Lung (tissue), 11 donors: ENCODE measurements at regions not wholly inside any gene's neighbourhood (a gene's known extent, or its start where the extent isn't known, plus 50 kb on each side); places are given as distances from the start of the nearest gene placed in this dataset.
A peak's percentile ranks its signal among the peaks of the same experiment; 100 is the strongest.

Source experiments
- ATAC-seq: fragments of 200-7000 bp; cut with Tn5 transposase; one replicate; pipeline ENCODE4 v1.9.1; 2020; ENCODE audit warnings: moderate number of reproducible peaks; ENCODE audit not compliant: insufficient read depth, low FRiP score
- DNase-seq, 3 donors: peaks; one replicate each; pipeline ENCODE4 v3.0.0-alpha.2; 2013 to 2017
- H3K27ac ChIP-seq, 2 donors: one replicate each; pipeline ENCODE4 v1.5.1; 2013; ENCODE audit warnings: mild to moderate bottlenecking in 2 of 2, moderate library complexity in 2 of 2, control low read depth in 1 of 2, inconsistent platforms in 1 of 2, low read depth in 1 of 2, low read length in 1 of 2
- H3K27me3 ChIP-seq, 3 donors: one replicate each; pipeline ENCODE4 v1.5.1; 2013; ENCODE audit warnings: low read length in 2 of 3; ENCODE audit not compliant: control insufficient read depth in 3 of 3, insufficient read depth in 3 of 3
- H3K36me3 ChIP-seq, 4 donors: one replicate each; pipeline ENCODE4 v1.5.1; 2013; ENCODE audit warnings: low read length in 4 of 4, mild to moderate bottlenecking in 1 of 4, moderate library complexity in 1 of 4; ENCODE audit not compliant: control insufficient read depth in 4 of 4, insufficient read depth in 4 of 4
- H3K4me1 ChIP-seq, 5 donors: one replicate each; pipeline ENCODE4 v1.5.1; 2013; ENCODE audit warnings: low read length in 5 of 5, mild to moderate bottlenecking in 2 of 5, moderate library complexity in 1 of 5; ENCODE audit not compliant: control insufficient read depth in 5 of 5, insufficient read depth in 5 of 5
- H3K4me3 ChIP-seq: one replicate; pipeline ENCODE4 v1.5.1; 2013; ENCODE audit warnings: mild to moderate bottlenecking, control low read depth, moderate library complexity
- H3K9ac ChIP-seq, 2 donors: one replicate each; pipeline ENCODE4 v1.5.1; 2013; ENCODE audit warnings: low read length in 2 of 2, control low read depth in 1 of 2; ENCODE audit not compliant: insufficient read depth in 1 of 2
- H3K9me3 ChIP-seq, 4 donors: one replicate each; pipeline ENCODE4 v1.5.1; 2013; ENCODE audit warnings: low read length in 3 of 4, mild to moderate bottlenecking in 1 of 4, moderate library complexity in 1 of 4; ENCODE audit not compliant: control insufficient read depth in 4 of 4, insufficient read depth in 3 of 4
- WGBS, 2 donors: extraction: QIAGEN DNeasy Blood & Tissue Kit; methylation state at CpG; one replicate each; pipeline ENCODE4 v1.1.7; 2013; 5-methylcytosine and 5-hydroxymethylcytosine counted together
- TF ChIP-seq, protein P1 (sequence below): IDR thresholded peaks from 2 replicates; pipeline ENCODE4 v1.5.1; 2012; ENCODE audit warnings: mild to moderate bottlenecking; ENCODE audit errors: control extremely low read depth, extremely low read depth
- donor health status: control.
- donor health status: control.
- donor health status: Bipolar disorder and iron deficiency.
- donor health status: healthy.
- donor health status: DM: yes; HTN: yes; CAD: no.

DNA sequence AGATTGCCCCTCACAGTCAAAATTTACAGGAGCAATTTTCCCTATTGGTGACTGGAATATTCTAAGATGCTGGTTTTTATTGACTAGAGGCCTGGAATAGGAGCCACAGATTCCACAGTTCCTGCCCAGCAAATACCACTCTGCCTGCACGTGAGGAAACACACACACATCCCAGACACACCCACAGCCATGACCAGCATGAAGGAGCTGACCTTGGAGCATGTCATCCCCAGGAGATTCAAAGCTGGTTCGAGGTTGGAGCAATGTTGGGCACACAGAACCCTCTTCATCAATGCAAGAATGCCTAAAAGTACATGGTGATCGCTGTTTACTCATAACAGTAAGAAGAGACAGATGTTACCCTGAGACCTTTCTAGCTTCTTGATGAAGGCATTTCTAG, 244.6 kb upstream of the FOXQ1 start:
- WGBS, 2 donors, result 76 to 78% methylated on average over 3 of the region's 3 CpGs

DNA sequence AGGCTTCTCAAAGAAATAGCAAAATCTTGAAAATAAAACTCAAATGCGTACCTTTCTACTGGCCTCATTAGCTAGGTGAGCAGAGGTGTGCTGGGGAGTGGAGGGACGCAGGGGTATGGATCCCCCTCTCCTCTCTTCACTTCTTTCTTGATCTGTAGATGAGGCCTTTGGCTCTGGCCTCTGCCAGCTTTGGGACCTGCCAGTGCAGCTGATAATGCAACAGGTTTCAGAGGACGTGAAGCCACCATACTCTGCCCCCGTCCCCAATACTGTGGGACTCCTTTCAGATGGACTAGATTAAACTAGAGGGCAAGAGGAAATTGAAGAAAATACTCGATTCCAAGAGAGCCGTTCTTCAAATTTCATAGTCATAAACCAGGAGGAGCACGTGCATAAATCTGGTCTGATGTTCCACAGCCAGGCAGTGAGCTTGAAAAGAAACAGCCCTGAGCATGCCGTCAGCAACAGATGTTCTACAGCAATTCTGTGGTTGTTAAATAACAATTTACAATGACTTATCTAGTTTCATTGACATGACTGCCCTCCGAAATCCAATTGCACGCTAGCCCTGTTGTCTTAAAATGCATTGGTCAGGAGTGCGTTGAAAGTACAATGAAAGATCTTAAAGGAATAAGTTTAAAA, 245.3 kb upstream of the FOXQ1 start:
- no peak for ATAC-seq
- H3K4me1 ChIP-seq, result peaks cover 0 to 7% (median 0%) of the 10 kb centered on the region in 5 donors
- H3K36me3 ChIP-seq, result no peaks in the 10 kb centered on the region
- no peak overlapping the region for H3K27ac ChIP-seq
- no peak overlapping the region for H3K4me3 ChIP-seq
- TF ChIP-seq, protein P1, sequence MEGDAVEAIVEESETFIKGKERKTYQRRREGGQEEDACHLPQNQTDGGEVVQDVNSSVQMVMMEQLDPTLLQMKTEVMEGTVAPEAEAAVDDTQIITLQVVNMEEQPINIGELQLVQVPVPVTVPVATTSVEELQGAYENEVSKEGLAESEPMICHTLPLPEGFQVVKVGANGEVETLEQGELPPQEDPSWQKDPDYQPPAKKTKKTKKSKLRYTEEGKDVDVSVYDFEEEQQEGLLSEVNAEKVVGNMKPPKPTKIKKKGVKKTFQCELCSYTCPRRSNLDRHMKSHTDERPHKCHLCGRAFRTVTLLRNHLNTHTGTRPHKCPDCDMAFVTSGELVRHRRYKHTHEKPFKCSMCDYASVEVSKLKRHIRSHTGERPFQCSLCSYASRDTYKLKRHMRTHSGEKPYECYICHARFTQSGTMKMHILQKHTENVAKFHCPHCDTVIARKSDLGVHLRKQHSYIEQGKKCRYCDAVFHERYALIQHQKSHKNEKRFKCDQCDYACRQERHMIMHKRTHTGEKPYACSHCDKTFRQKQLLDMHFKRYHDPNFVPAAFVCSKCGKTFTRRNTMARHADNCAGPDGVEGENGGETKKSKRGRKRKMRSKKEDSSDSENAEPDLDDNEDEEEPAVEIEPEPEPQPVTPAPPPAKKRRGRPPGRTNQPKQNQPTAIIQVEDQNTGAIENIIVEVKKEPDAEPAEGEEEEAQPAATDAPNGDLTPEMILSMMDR, result no peak
- peak in 2 of 3 donors; percentile 42 to 64 for DNase-seq
- no peaks in the 10 kb centered on the region for H3K27me3 ChIP-seq
- WGBS, 2 donors, result 79 to 89% methylated on average over 11 of the region's 11 CpGs
- no peak overlapping the region for H3K9ac ChIP-seq
- peaks cover 0 to 2% (median 0%) of the 10 kb centered on the region in 4 donors for H3K9me3 ChIP-seq

More for the DNA sequence above, 244.6 kb upstream of the FOXQ1 start:
- DNase-seq (no peak), ATAC-seq (no peak)
- H3K27me3 ChIP-seq, result no peaks in the 10 kb centered on the region
- H3K4me1 ChIP-seq, result peaks cover 0 to 7% (median 0%) of the 10 kb centered on the region in 5 donors
- H3K4me3 ChIP-seq, result no peak overlapping the region
- H3K9ac ChIP-seq, result no peak overlapping the region
- TF ChIP-seq, protein P1, result no peak
- no peak overlapping the region for H3K27ac ChIP-seq
- peaks cover 0 to 2% (median 0%) of the 10 kb centered on the region in 4 donors for H3K9me3 ChIP-seq
- no peaks in the 10 kb centered on the region for H3K36me3 ChIP-seq

DNA sequence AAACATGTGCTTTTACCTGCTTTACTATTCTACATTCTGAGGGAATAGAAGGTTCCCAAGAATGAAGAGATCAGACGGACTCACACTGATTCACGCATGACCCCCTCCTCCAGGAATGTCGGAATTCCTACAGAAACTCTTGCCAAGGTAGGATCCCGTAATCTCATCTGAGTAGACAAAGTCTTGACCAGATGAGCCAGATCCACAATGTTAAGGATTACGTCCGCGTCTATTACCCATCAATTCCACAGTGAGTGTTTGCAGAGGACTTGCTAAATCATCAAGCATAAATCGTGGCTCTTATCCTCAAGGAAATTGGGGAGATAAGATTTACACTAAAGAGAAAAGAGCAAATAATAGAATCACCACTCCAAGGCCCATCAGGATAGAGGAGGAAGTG, 245.9 kb upstream of the FOXQ1 start:
- Histone ChIP-seq H3K4me1 (peaks cover 0 to 7% (median 0%) of the 10 kb centered on the region in 5 donors), H3K4me3 (no peak overlapping the region), H3K36me3 (no peaks in the 10 kb centered on the region), H3K27ac (no peak overlapping the region), H3K9me3 (peaks cover 0 to 2% (median 0%) of the 10 kb centered on the region in 4 donors), H3K9ac (no peak overlapping the region), H3K27me3 (no peaks in the 10 kb centered on the region)
- WGBS, 2 donors, result 85 to 91% methylated on average over 8 of the region's 8 CpGs
- no peak for ATAC-seq
- no peak for DNase-seq
- TF ChIP-seq, protein P1, result no peak
